ENCODE measurements at regions not wholly inside any gene's neighbourhood (a gene's known extent, or its start where the extent isn't known, plus 50 kb on each side); places are given as distances from the start of the nearest gene placed in this dataset.

- TF ChIP-seq, protein P1, sequence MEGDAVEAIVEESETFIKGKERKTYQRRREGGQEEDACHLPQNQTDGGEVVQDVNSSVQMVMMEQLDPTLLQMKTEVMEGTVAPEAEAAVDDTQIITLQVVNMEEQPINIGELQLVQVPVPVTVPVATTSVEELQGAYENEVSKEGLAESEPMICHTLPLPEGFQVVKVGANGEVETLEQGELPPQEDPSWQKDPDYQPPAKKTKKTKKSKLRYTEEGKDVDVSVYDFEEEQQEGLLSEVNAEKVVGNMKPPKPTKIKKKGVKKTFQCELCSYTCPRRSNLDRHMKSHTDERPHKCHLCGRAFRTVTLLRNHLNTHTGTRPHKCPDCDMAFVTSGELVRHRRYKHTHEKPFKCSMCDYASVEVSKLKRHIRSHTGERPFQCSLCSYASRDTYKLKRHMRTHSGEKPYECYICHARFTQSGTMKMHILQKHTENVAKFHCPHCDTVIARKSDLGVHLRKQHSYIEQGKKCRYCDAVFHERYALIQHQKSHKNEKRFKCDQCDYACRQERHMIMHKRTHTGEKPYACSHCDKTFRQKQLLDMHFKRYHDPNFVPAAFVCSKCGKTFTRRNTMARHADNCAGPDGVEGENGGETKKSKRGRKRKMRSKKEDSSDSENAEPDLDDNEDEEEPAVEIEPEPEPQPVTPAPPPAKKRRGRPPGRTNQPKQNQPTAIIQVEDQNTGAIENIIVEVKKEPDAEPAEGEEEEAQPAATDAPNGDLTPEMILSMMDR (IDR thresholded peaks at IDR 0.05), result no peak
- no peak for TF ChIP-seq POLR2A (IDR thresholded peaks at IDR 0.05)
Measured at GRCh38 chr11:100441086-100441485, 246.0 kb upstream of the ARHGAP42 start.
